Esophagus (tissue), 2 donors: ENCODE measurements at regions not wholly inside any gene's neighbourhood (a gene's known extent, or its start where the extent isn't known, plus 50 kb on each side); places are given as distances from the start of the nearest gene placed in this dataset.

Experiments
- H3K27ac ChIP-seq, 2 donors: one replicate each; pipeline ENCODE4 v1.5.1; 2013; ENCODE audit warnings: low read depth in 2 of 2, mild to moderate bottlenecking in 2 of 2, inconsistent platforms in 1 of 2, low read length in 1 of 2, moderate library complexity in 1 of 2
- H3K27me3 ChIP-seq, 2 donors: one replicate each; pipeline ENCODE4 v1.6.1; 2013; ENCODE audit warnings: low read length in 2 of 2, control low read depth in 1 of 2, mild to moderate bottlenecking in 1 of 2; ENCODE audit not compliant: insufficient read depth in 2 of 2, control insufficient read depth in 1 of 2
- H3K36me3 ChIP-seq, 2 donors: one replicate each; pipeline ENCODE4 v1.6.1; 2013; ENCODE audit warnings: low read length in 1 of 2; ENCODE audit not compliant: control insufficient read depth in 2 of 2, insufficient read depth in 2 of 2
- H3K4me1 ChIP-seq, 2 donors: one replicate each; pipeline ENCODE4 v1.6.1; 2013; ENCODE audit warnings: low read length in 1 of 2; ENCODE audit not compliant: control insufficient read depth in 2 of 2, insufficient read depth in 2 of 2
- H3K4me3 ChIP-seq, 2 donors: one replicate each; pipeline ENCODE4 v1.5.1; 2013; ENCODE audit warnings: low read length in 2 of 2, mild to moderate bottlenecking in 2 of 2, low read depth in 1 of 2, moderate library complexity in 1 of 2
- H3K9me3 ChIP-seq, 2 donors: one replicate each; pipeline ENCODE4 v1.6.1; 2013; ENCODE audit warnings: mild to moderate bottlenecking in 2 of 2, low read depth in 1 of 2, low read length in 1 of 2, moderate library complexity in 1 of 2; ENCODE audit not compliant: control insufficient read depth in 2 of 2, insufficient read depth in 1 of 2
- WGBS, 2 donors: extraction: QIAGEN DNeasy Blood & Tissue Kit; methylation state at CpG; one replicate each; pipeline ENCODE4 v1.1.7; 2013; 5-methylcytosine and 5-hydroxymethylcytosine counted together
- donor health status: healthy with polysubstance abuse.
- donor health status: Bipolar disorder and iron deficiency.

- Histone ChIP-seq H3K9me3 (no peaks in the 10 kb centered on the region), H3K4me1 (no peaks in the 10 kb centered on the region), H3K4me3 (no peak overlapping the region), H3K36me3 (no peaks in the 10 kb centered on the region), H3K27ac (no peak overlapping the region), H3K27me3 (no peaks in the 10 kb centered on the region)
- 72 to 82% methylated on average over 6 of the region's 6 CpGs for WGBS, 2 donors
Observed at GRCh38 chr5:107254214-107254901, 416.4 kb downstream of the EFNA5 start.

GRCh38 chr5:107253246-107253645 is 417.5 kb downstream of the EFNA5 start:
- H3K4me3 ChIP-seq = no peak overlapping the region
- H3K27me3 ChIP-seq = no peaks in the 10 kb centered on the region
- no peaks in the 10 kb centered on the region for H3K4me1 ChIP-seq
- 67 to 87% methylated on average over 5 of the region's 5 CpGs for WGBS, 2 donors
- no peaks in the 10 kb centered on the region for H3K36me3 ChIP-seq
- no peak overlapping the region for H3K27ac ChIP-seq
- H3K9me3 ChIP-seq = no peaks in the 10 kb centered on the region

GRCh38 chr5:107251151-107251550 is 419.6 kb downstream of the EFNA5 start:
- Histone ChIP-seq H3K27me3 (no peaks in the 10 kb centered on the region), H3K36me3 (no peaks in the 10 kb centered on the region), H3K4me3 (no peak overlapping the region), H3K4me1 (no peaks in the 10 kb centered on the region), H3K27ac (no peak overlapping the region), H3K9me3 (no peaks in the 10 kb centered on the region)
- WGBS, 2 donors = 66 to 70% methylated on average over 2 of the region's 2 CpGs

- WGBS, 2 donors = 53 to 57% methylated on average over 10 of the region's 10 CpGs
- Histone ChIP-seq H3K27me3 (no peaks in the 10 kb centered on the region), H3K27ac (no peak overlapping the region), H3K9me3 (no peaks in the 10 kb centered on the region), H3K36me3 (no peaks in the 10 kb centered on the region), H3K4me1 (no peaks in the 10 kb centered on the region), H3K4me3 (no peak overlapping the region)
Observed at GRCh38 chr5:107248066-107248695, 422.6 kb downstream of the EFNA5 start.

GRCh38 chr5:107247427-107247826 is 423.3 kb downstream of the EFNA5 start:
- Histone ChIP-seq H3K27me3 (no peaks in the 10 kb centered on the region), H3K4me1 (no peaks in the 10 kb centered on the region), H3K9me3 (no peaks in the 10 kb centered on the region), H3K4me3 (no peak overlapping the region), H3K27ac (no peak overlapping the region), H3K36me3 (no peaks in the 10 kb centered on the region)
- 90 to 92% methylated on average over 2 of the region's 2 CpGs for WGBS, 2 donors

- H3K36me3 ChIP-seq = no peaks in the 10 kb centered on the region
- WGBS, 2 donors = 87 to 96% methylated on average over 3 of the region's 3 CpGs
- no peaks in the 10 kb centered on the region for H3K9me3 ChIP-seq
- H3K4me1 ChIP-seq = no peaks in the 10 kb centered on the region
- no peak overlapping the region for H3K27ac ChIP-seq
- H3K27me3 ChIP-seq = no peaks in the 10 kb centered on the region
- no peak overlapping the region for H3K4me3 ChIP-seq
Observed at GRCh38 chr5:107243220-107243579, 427.5 kb downstream of the EFNA5 start.

GRCh38 chr5:107242411-107243219 is 428.1 kb downstream of the EFNA5 start:
- no peaks in the 10 kb centered on the region for H3K27me3 ChIP-seq
- no peaks in the 10 kb centered on the region for H3K9me3 ChIP-seq
- no peak overlapping the region for H3K27ac ChIP-seq
- H3K4me1 ChIP-seq = no peaks in the 10 kb centered on the region
- no peak overlapping the region for H3K4me3 ChIP-seq
- no peaks in the 10 kb centered on the region for H3K36me3 ChIP-seq
- 62 to 64% methylated on average over 3 of the region's 3 CpGs for WGBS, 2 donors

GRCh38 chr5:107241841-107242240 is 428.9 kb downstream of the EFNA5 start:
- H3K4me1 ChIP-seq = no peaks in the 10 kb centered on the region
- no peaks in the 10 kb centered on the region for H3K27me3 ChIP-seq
- H3K27ac ChIP-seq = no peak overlapping the region
- no peak overlapping the region for H3K4me3 ChIP-seq
- 61 to 67% methylated on average over 1 of the region's 1 CpG for WGBS, 2 donors
- no peaks in the 10 kb centered on the region for H3K36me3 ChIP-seq
- no peaks in the 10 kb centered on the region for H3K9me3 ChIP-seq

- Histone ChIP-seq H3K9me3 (no peaks in the 10 kb centered on the region), H3K4me3 (no peak overlapping the region), H3K27ac (no peak overlapping the region), H3K27me3 (no peaks in the 10 kb centered on the region), H3K36me3 (no peaks in the 10 kb centered on the region), H3K4me1 (no peaks in the 10 kb centered on the region)
- WGBS, 2 donors = 95 to 98% methylated on average over 6 of the region's 6 CpGs
Observed at GRCh38 chr5:107235167-107235566, 435.6 kb downstream of the EFNA5 start.
